H1 (cell line): ENCODE measurements at regions not wholly inside any gene's neighbourhood (a gene's known extent, or its start where the extent isn't known, plus 50 kb on each side); places are given as distances from the start of the nearest gene placed in this dataset.

Experiments used
- CTCF ChIA-PET: fragments of 300-600 bp; sonication (Branson Sonifier 250); formaldehyde crosslinking; loops from one replicate; lab custom pipeline; 2021; ENCODE audit not compliant: partially characterized antibody; lab: Charles Lee
- POLR2A ChIA-PET: fragments of 300-600 bp; sonication (Branson Sonifier 250); formaldehyde crosslinking; loops from one replicate; lab custom pipeline; 2021; ENCODE audit warnings: inconsistent platforms; ENCODE audit not compliant: partially characterized antibody; lab: Charles Lee
- DNase-seq, 2 experiments: peaks; one replicate each; pipeline versions ENCODE4 v3.0.0 to v3.0.0-alpha.2; 2010 to 2022; ENCODE audit warnings: low spot score in 2 of 2, low read depth in 1 of 2, mixed read lengths in 1 of 2
- FAIRE-seq: peaks from 2 replicates; lab custom pipeline; 2011; peaks lifted over from hg19 to GRCh38; lab: Jason Lieb, UNC
- H2AFZ ChIP-seq: 2 replicates; pipeline ENCODE4 v1.8.1; 2012; ENCODE audit warnings: low read length, inconsistent platforms
- H2AK5ac ChIP-seq: 2 replicates; pipeline ENCODE4 v1.6.1; 2013; ENCODE audit warnings: low read depth, low read length
- H2BK120ac ChIP-seq: replicated peaks from 2 replicates; pipeline ENCODE3; 2013; ENCODE audit warnings: low read depth, low read length, inconsistent platforms
- H2BK12ac ChIP-seq: 2 replicates; pipeline ENCODE4 v1.6.1; 2013; ENCODE audit warnings: low read depth, low read length
- H2BK15ac ChIP-seq: 2 replicates; pipeline ENCODE4 v1.6.1; 2013; ENCODE audit warnings: low read length
- H2BK20ac ChIP-seq: 2 replicates; pipeline ENCODE4 v1.6.1; 2013; ENCODE audit warnings: low read length
- H2BK5ac ChIP-seq: 2 replicates; pipeline ENCODE4 v1.6.1; 2013; ENCODE audit warnings: low read depth, low read length
- H3K14ac ChIP-seq: 2 replicates; pipeline ENCODE4 v1.6.1; 2013; ENCODE audit warnings: inconsistent platforms; ENCODE audit not compliant: insufficient read length
- H3K18ac ChIP-seq: 2 replicates; pipeline ENCODE4 v1.6.1; 2013; ENCODE audit warnings: low read length; ENCODE audit errors: extremely low read depth
- H3K23ac ChIP-seq: 2 replicates; pipeline ENCODE4 v1.6.1; 2013; ENCODE audit warnings: inconsistent platforms; ENCODE audit not compliant: insufficient read length
- H3K23me2 ChIP-seq: 2 replicates; pipeline ENCODE4 v1.6.1; 2013; ENCODE audit warnings: low read depth, low read length
- H3K27ac ChIP-seq: 2 replicates; pipeline ENCODE4 v1.6.1; 2011; ENCODE audit warnings: low read depth, low read length, inconsistent platforms
- H3K27me3 ChIP-seq, 4 experiments: replicated peaks in 1 of 4; 1 replicate in 1 of 4; 2 replicates in 3 of 4; pipeline versions ENCODE4 v1.6.1 to v1.8.1; 2011 to 2013; ENCODE audit warnings: low read length in 3 of 4, mild to moderate bottlenecking in 3 of 4, inconsistent platforms in 2 of 4, mixed read lengths in 2 of 4, moderate library complexity in 1 of 4; ENCODE audit not compliant: control insufficient read depth in 3 of 4, insufficient read depth in 3 of 4; ENCODE audit errors: extremely low read depth in 1 of 4
- H3K36me3 ChIP-seq, 4 experiments: 2 replicates each; pipeline versions ENCODE4 v1.6.1 to v1.8.1; 2011 to 2013; ENCODE audit warnings: mild to moderate bottlenecking in 4 of 4, low read length in 3 of 4, moderate library complexity in 2 of 4, control low read depth in 1 of 4, inconsistent platforms in 1 of 4; ENCODE audit not compliant: insufficient read depth in 4 of 4, control insufficient read depth in 2 of 4
- H3K4ac ChIP-seq: replicated peaks from 2 replicates; pipeline ENCODE3; 2013; ENCODE audit warnings: low read length, low read depth, mixed read lengths, inconsistent platforms; ENCODE audit not compliant: insufficient read length
- H3K4me1 ChIP-seq, 4 experiments: replicated peaks in 1 of 4; 1 replicate in 1 of 4; 2 replicates in 3 of 4; pipeline versions ENCODE4 v1.6.1 to v1.8.1; 2011 to 2013; ENCODE audit warnings: low read length in 3 of 4, inconsistent platforms in 2 of 4, mixed read lengths in 1 of 4; ENCODE audit not compliant: insufficient read depth in 4 of 4, control insufficient read depth in 3 of 4
- H3K4me2 ChIP-seq, 2 experiments: 2 replicates each; pipeline versions ENCODE4 v1.6.1 to v1.8.1; 2011 to 2013; ENCODE audit warnings: low read depth in 2 of 2, low read length in 2 of 2, control low read depth in 1 of 2, inconsistent platforms in 1 of 2, mild to moderate bottlenecking in 1 of 2; ENCODE audit not compliant: insufficient read depth in 1 of 2
- H3K4me3 ChIP-seq, 4 experiments: fragments of 200-600, 300-600 bp in 1 of 4; sonication (generic), shearing (Covaris generic), sonication (Bioruptor Twin) in 1 of 4; 2 replicates each; pipeline versions ENCODE4 v1.5.1 to v1.8.1; 2011 to 2016; ENCODE audit warnings: low read length in 4 of 4, low read depth in 3 of 4, control low read depth in 2 of 4, inconsistent platforms in 2 of 4, mild to moderate bottlenecking in 2 of 4, mixed read lengths in 1 of 4, moderate library complexity in 1 of 4; ENCODE audit not compliant: insufficient read depth in 2 of 4; ENCODE audit errors: extremely low read depth in 1 of 4
- H3K56ac ChIP-seq: replicated peaks from 2 replicates; pipeline ENCODE3; 2013; ENCODE audit warnings: low read depth, mild to moderate bottlenecking, mixed read lengths, low read length, inconsistent platforms; ENCODE audit not compliant: insufficient read length
- H3K79me1 ChIP-seq: 2 replicates; pipeline ENCODE4 v1.6.1; 2013; ENCODE audit warnings: low read depth, low read length, control low read depth
- H3K79me2 ChIP-seq, 2 experiments: 2 replicates each; pipeline versions ENCODE4 v1.6.1 to v1.8.1; 2012 to 2013; ENCODE audit warnings: low read length in 2 of 2, mild to moderate bottlenecking in 2 of 2, inconsistent platforms in 1 of 2; ENCODE audit not compliant: insufficient read depth in 2 of 2, control insufficient read depth in 1 of 2
- H3K9ac ChIP-seq, 4 experiments: replicated peaks in 1 of 4; 1 replicate in 1 of 4; 2 replicates in 3 of 4; pipeline versions ENCODE4 v1.6.1 to v1.8.1; 2011 to 2013; ENCODE audit warnings: low read depth in 3 of 4, low read length in 3 of 4, control low read depth in 2 of 4, mild to moderate bottlenecking in 2 of 4, moderate library complexity in 2 of 4, inconsistent platforms in 1 of 4; ENCODE audit errors: extremely low read depth in 1 of 4
- H3K9me3 ChIP-seq, 2 experiments: 2 replicates each; pipeline versions ENCODE4 v1.6.1 to v1.8.1; 2012 to 2013; ENCODE audit warnings: mild to moderate bottlenecking in 2 of 2, moderate library complexity in 2 of 2, control low read depth in 1 of 2, inconsistent platforms in 1 of 2, low read depth in 1 of 2, low read length in 1 of 2, mixed read lengths in 1 of 2; ENCODE audit not compliant: insufficient read depth in 2 of 2
- H4K20me1 ChIP-seq, 2 experiments: replicated peaks in 1 of 2; 2 replicates each; pipeline versions ENCODE3 to v1.8.1; 2011 to 2013; ENCODE audit warnings: inconsistent platforms in 2 of 2, low read length in 2 of 2, mild to moderate bottlenecking in 1 of 2; ENCODE audit not compliant: insufficient read depth in 2 of 2, control insufficient read depth in 1 of 2
- H4K5ac ChIP-seq: 2 replicates; pipeline ENCODE4 v1.6.1; 2013; ENCODE audit warnings: low read length, low read depth, mixed read lengths, inconsistent platforms; ENCODE audit not compliant: insufficient read length
- H4K8ac ChIP-seq: 2 replicates; pipeline ENCODE4 v1.8.0; 2013; ENCODE audit warnings: mild to moderate bottlenecking, moderate library complexity, low read length, inconsistent platforms; ENCODE audit not compliant: insufficient read depth; ENCODE audit errors: extremely low read depth
- H4K91ac ChIP-seq: replicated peaks from 2 replicates; pipeline ENCODE3; 2013; ENCODE audit warnings: low read length, mixed read lengths, inconsistent platforms; ENCODE audit not compliant: insufficient read length
- CEBPB ChIP-seq: IDR thresholded peaks from 2 replicates; pipeline ENCODE4 v1.6.1; 2012; ENCODE audit warnings: low read depth, low read length
- CREB1 ChIP-seq: IDR thresholded peaks from 2 replicates; pipeline ENCODE4 v1.6.1; 2012; ENCODE audit warnings: inconsistent platforms
- KDM4A ChIP-seq: IDR thresholded peaks from one replicate; pipeline ENCODE4 v1.7.1; 2012; ENCODE audit warnings: low read depth, mild to moderate bottlenecking, moderate library complexity, low read length, inconsistent platforms; ENCODE audit not compliant: severe bottlenecking
- RAD21 ChIP-seq, 2 experiments: IDR thresholded peaks in 1 of 2; conservative IDR thresholded peaks in 1 of 2; 2 replicates each; pipeline ENCODE4 v1.6.1; 2011; ENCODE audit warnings: low read depth in 2 of 2, low read length in 2 of 2, improper control_type of control experiment in 1 of 2, inconsistent platforms in 1 of 2, mild to moderate bottlenecking in 1 of 2, moderate library complexity in 1 of 2
- SIN3A ChIP-seq, 2 experiments: IDR thresholded peaks in 1 of 2; conservative IDR thresholded peaks in 1 of 2; 2 replicates each; pipeline ENCODE4 v1.6.1; 2011 to 2012; ENCODE audit warnings: low read length in 2 of 2, improper control_type of control experiment in 1 of 2, low read depth in 1 of 2, mild to moderate bottlenecking in 1 of 2
- SRF ChIP-seq: IDR thresholded peaks from 2 replicates; pipeline ENCODE4 v1.6.1; 2011; ENCODE audit warnings: mild to moderate bottlenecking, low read depth, low read length, moderate library complexity
- SUZ12 ChIP-seq: fragments of 200-600 bp; sonication (generic); IDR thresholded peaks from 2 replicates; pipeline ENCODE4 v1.6.1; 2012; ENCODE audit warnings: mild to moderate bottlenecking, inconsistent platforms, low read length, moderate library complexity, mixed read lengths
- TAF1 ChIP-seq: IDR thresholded peaks from 2 replicates; pipeline ENCODE4 v1.6.1; 2011; ENCODE audit warnings: mild to moderate bottlenecking, low read depth, low read length
- YY1 ChIP-seq: IDR thresholded peaks from 2 replicates; pipeline ENCODE4 v1.6.1; 2011; ENCODE audit warnings: low read depth, mild to moderate bottlenecking, low read length
- ZNF274 ChIP-seq: IDR thresholded peaks from 2 replicates; pipeline ENCODE4 v1.7.0; 2012; ENCODE audit warnings: low read length, borderline replicate concordance; ENCODE audit errors: extremely low read depth
- WGBS, 2 experiments: shearing (Covaris generic) in 1 of 2; methylation state at CpG; one replicate each; pipeline versions ENCODE4 v1.1.6 to v1.1.7; 2013 to 2015; ENCODE audit warnings: low lambda C conversion rate in 2 of 2, mixed read lengths in 2 of 2, inconsistent platforms in 1 of 2, low coverage in 1 of 2, missing lambda C conversion rate in 1 of 2; ENCODE audit not compliant: insufficient replicate concordance in 2 of 2, insufficient coverage in 1 of 2, insufficient read length in 1 of 2; ENCODE audit errors: extremely low coverage in 1 of 2, missing lambda C conversion rate in 1 of 2; 5-methylcytosine and 5-hydroxymethylcytosine counted together
- TF ChIP-seq, protein P1 (sequence below): IDR thresholded peaks from 2 replicates; pipeline ENCODE4 v1.6.1; 2012; ENCODE audit warnings: inconsistent platforms

DNA sequence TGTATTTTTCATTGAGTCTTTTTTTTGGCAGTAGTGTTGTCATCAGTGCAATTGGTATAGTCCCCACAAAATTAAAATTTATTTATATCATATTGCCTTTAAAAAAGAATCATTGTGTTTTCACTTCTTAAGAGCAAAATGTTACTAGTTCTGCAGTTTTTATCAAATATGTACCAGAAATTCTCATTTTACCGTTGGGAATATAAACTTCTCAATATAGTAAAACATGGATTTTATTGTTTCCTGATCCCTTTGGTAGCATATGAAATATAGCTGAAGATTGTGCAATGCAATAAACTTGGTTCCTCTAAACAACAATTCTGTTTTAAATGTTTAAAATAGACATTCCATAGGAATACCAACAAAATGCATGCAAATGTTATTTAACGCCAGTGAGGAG is 306.5 kb upstream of the PCDH20 start:
- no peak overlapping the region for H3K14ac ChIP-seq
- TF ChIP-seq KDM4A (no peak), CEBPB (no peak), YY1 (no peak), RAD21 (IDR thresholded peaks at IDR 0.05 in 1 of 2, conservative IDR thresholded peaks at IDR 0.05 in 1 of 2; ENCODE audit: low read depth in 2 of 2, low read length in 2 of 2) (no peak), SRF (no peak), SUZ12 (no peak), ZNF274 (no peak), TAF1 (no peak), SIN3A (conservative IDR thresholded peaks at IDR 0.05 in 1 of 2, IDR thresholded peaks at IDR 0.05 in 1 of 2; ENCODE audit: low read depth in 1 of 2, low read length in 2 of 2) (no peak), CREB1 (no peak)
- TF ChIP-seq, protein P1, sequence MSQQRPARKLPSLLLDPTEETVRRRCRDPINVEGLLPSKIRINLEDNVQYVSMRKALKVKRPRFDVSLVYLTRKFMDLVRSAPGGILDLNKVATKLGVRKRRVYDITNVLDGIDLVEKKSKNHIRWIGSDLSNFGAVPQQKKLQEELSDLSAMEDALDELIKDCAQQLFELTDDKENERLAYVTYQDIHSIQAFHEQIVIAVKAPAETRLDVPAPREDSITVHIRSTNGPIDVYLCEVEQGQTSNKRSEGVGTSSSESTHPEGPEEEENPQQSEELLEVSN: no peak
- 94% methylated on average over 2 of the region's 2 CpGs; no CpG with 5 or more reads in 1 of the 2 experiments for WGBS, 2 experiments
- H4K5ac ChIP-seq: no peak overlapping the region
- no peaks in the 10 kb centered on the region for H3K79me2 ChIP-seq
- no peaks in the 10 kb centered on the region for H3K36me3 ChIP-seq
- H4K20me1 ChIP-seq: no peaks in the 10 kb centered on the region
- H4K8ac ChIP-seq: no peak overlapping the region
- no peaks in the 10 kb centered on the region for H3K4me1 ChIP-seq
- H3K27ac ChIP-seq: no peak overlapping the region
- no peak overlapping the region for H3K56ac ChIP-seq
- no peaks in the 10 kb centered on the region for H3K9me3 ChIP-seq
- FAIRE-seq: no peak
- H2BK5ac ChIP-seq: no peak overlapping the region
- H3K27me3 ChIP-seq: no peaks in the 10 kb centered on the region
- H3K4me2 ChIP-seq: no peak overlapping the region
- H3K79me1 ChIP-seq: no peaks in the 10 kb centered on the region
- no peak overlapping the region for H2BK20ac ChIP-seq
- ChIA-PET CTCF (interaction anchor here (0.6 kb wide), 1 partner anchor 141 kb away, joined by 3 read pairs; no protein-coding TSS in a partner anchor), POLR2A (no interaction called here)
- no peak overlapping the region for H2BK15ac ChIP-seq
- H3K18ac ChIP-seq: no peak overlapping the region
- H2AFZ ChIP-seq: no peak overlapping the region
- no peaks in the 10 kb centered on the region for H3K23me2 ChIP-seq
- no peak overlapping the region for H4K91ac ChIP-seq
- H3K4ac ChIP-seq: no peak overlapping the region
- H3K4me3 ChIP-seq: no peak overlapping the region
- H2BK120ac ChIP-seq: no peak overlapping the region
- no peak for DNase-seq
- H3K9ac ChIP-seq: no peak overlapping the region
- H3K23ac ChIP-seq: no peak overlapping the region
- no peak overlapping the region for H2BK12ac ChIP-seq
- no peak overlapping the region for H2AK5ac ChIP-seq
